Keratinocyte (primary cell): ENCODE measurements at regions not wholly inside any gene's neighbourhood (a gene's known extent, or its start where the extent isn't known, plus 50 kb on each side); places are given as distances from the start of the nearest gene placed in this dataset.

ENCODE experiments used
- DNase-seq: peaks from one replicate; pipeline ENCODE4 v3.0.0-alpha.2; 2011; ENCODE audit warnings: low read depth, missing footprints, low spot score
- FAIRE-seq: peaks from 2 replicates; lab custom pipeline; 2011; peaks lifted over from hg19 to GRCh38; lab: Jason Lieb, UNC
- H2AFZ ChIP-seq: 2 replicates; pipeline ENCODE4 v1.6.0; 2012; ENCODE audit warnings: low read length, control low read depth, inconsistent platforms; ENCODE audit not compliant: control insufficient read depth
- H3K27ac ChIP-seq: 2 replicates; pipeline ENCODE4 v1.5.1; 2011; ENCODE audit warnings: low read length; ENCODE audit not compliant: control insufficient read depth, insufficient read depth
- H3K27me3 ChIP-seq: 3 replicates; pipeline ENCODE4 v1.6.0; 2011; ENCODE audit warnings: low read length; ENCODE audit not compliant: control insufficient read depth, insufficient read depth; ENCODE audit errors: extremely low read depth
- H3K36me3 ChIP-seq, 2 experiments: 2 replicates in 1 of 2; 3 replicates in 1 of 2; pipeline ENCODE4 v1.5.1; 2011; ENCODE audit warnings: low read length in 2 of 2, mild to moderate bottlenecking in 1 of 2; ENCODE audit not compliant: control insufficient read depth in 2 of 2, insufficient read depth in 2 of 2; ENCODE audit errors: extremely low read depth in 1 of 2
- H3K4me1 ChIP-seq: 3 replicates; pipeline ENCODE4 v1.5.1; 2011; ENCODE audit warnings: low read length; ENCODE audit not compliant: control insufficient read depth, insufficient read depth; ENCODE audit errors: extremely low read depth
- H3K4me2 ChIP-seq: 3 replicates; pipeline ENCODE4 v1.6.0; 2011; ENCODE audit warnings: low read depth, low read length; ENCODE audit not compliant: control insufficient read depth, insufficient read depth; ENCODE audit errors: extremely low read depth
- H3K4me3 ChIP-seq, 3 experiments: fragments of 200-600 bp in 1 of 3; sonication (generic) in 1 of 3; 2 replicates in 2 of 3; 3 replicates in 1 of 3; pipeline ENCODE4 v1.5.1; 2011 to 2016; ENCODE audit warnings: low read length in 3 of 3, mild to moderate bottlenecking in 3 of 3, control low read depth in 2 of 3, inconsistent platforms in 1 of 3, low read depth in 1 of 3, mixed read lengths in 1 of 3, mixed run types in 1 of 3, moderate library complexity in 1 of 3; ENCODE audit not compliant: control insufficient read depth in 2 of 3, insufficient read depth in 2 of 3; ENCODE audit errors: extremely low read depth in 1 of 3
- H3K79me2 ChIP-seq: 2 replicates; pipeline ENCODE4 v1.6.0; 2012; ENCODE audit warnings: low read length; ENCODE audit not compliant: control insufficient read depth, insufficient read depth
- H3K9ac ChIP-seq: 3 replicates; pipeline ENCODE4 v1.6.0; 2011; ENCODE audit warnings: low read length; ENCODE audit not compliant: control insufficient read depth, insufficient read depth; ENCODE audit errors: extremely low read depth
- H3K9me1 ChIP-seq: 3 replicates; pipeline ENCODE4 v1.6.0; 2011; ENCODE audit warnings: low read length; ENCODE audit not compliant: control insufficient read depth, insufficient read depth; ENCODE audit errors: extremely low read depth
- H3K9me3 ChIP-seq: 2 replicates; pipeline ENCODE4 v1.5.1; 2012; ENCODE audit warnings: low read depth, low read length; ENCODE audit not compliant: control insufficient read depth
- H4K20me1 ChIP-seq: 3 replicates; pipeline ENCODE4 v1.6.0; 2011; ENCODE audit warnings: low read length; ENCODE audit not compliant: control insufficient read depth, insufficient read depth; ENCODE audit errors: extremely low read depth
- CTCF ChIP-seq, 3 experiments: IDR thresholded peaks in 1 of 3; conservative IDR thresholded peaks in 1 of 3; optimal IDR thresholded peaks in 1 of 3; 2 replicates in 2 of 3; 3 replicates in 1 of 3; pipeline versions ENCODE3 to v1.5.1; 2011; ENCODE audit warnings: low read length in 3 of 3, mild to moderate bottlenecking in 3 of 3, moderate library complexity in 2 of 3, control low read depth in 1 of 3, inconsistent platforms in 1 of 3; ENCODE audit not compliant: insufficient read depth in 2 of 3; ENCODE audit errors: extremely low read depth in 1 of 3
- EZH2 ChIP-seq: IDR thresholded peaks from one replicate; pipeline ENCODE4 v1.6.1; 2012; ENCODE audit warnings: inconsistent platforms, mild to moderate bottlenecking, low read length, moderate library complexity
- dilution Hi-C: fragments of 300-500 bp; cut with MboI; formaldehyde crosslinking; loops from one replicate; pipeline ENCODE4 v1.7.0; 2020; ENCODE audit warnings: low sequenced_read_pairs; ENCODE audit not compliant: extremely low pct_ligation_motif_present

- no peak for FAIRE-seq
- H3K9me3 ChIP-seq, result peaks cover 4% of the 10 kb centered on the region
- no peaks in the 10 kb centered on the region for H3K9me1 ChIP-seq
- H3K9ac ChIP-seq, result no peak overlapping the region
- dilution Hi-C loops, result no loop called here
- no peaks in the 10 kb centered on the region for H3K27me3 ChIP-seq
- H3K36me3 ChIP-seq, result no peaks in the 10 kb centered on the region
- TF ChIP-seq EZH2 (no peak), CTCF (optimal IDR thresholded peaks at IDR 0.05 in 1 of 3, IDR thresholded peaks at IDR 0.05 in 1 of 3, conservative IDR thresholded peaks at IDR 0.05 in 1 of 3; ENCODE audit: extremely low read depth in 1 of 3, insufficient read depth in 2 of 3, low read length in 3 of 3) (no peak)
- no peak overlapping the region for H3K27ac ChIP-seq
- H4K20me1 ChIP-seq, result no peaks in the 10 kb centered on the region
- peaks cover 14% of the 10 kb centered on the region for H3K4me1 ChIP-seq
- no peak overlapping the region for H3K4me2 ChIP-seq
- H3K4me3 ChIP-seq, result no peak overlapping the region
- no peak for DNase-seq
- H2AFZ ChIP-seq, result no peak overlapping the region
- no peaks in the 10 kb centered on the region for H3K79me2 ChIP-seq
Observed at GRCh38 chr4:38195911-38196310, 235.7 kb downstream of the PTTG2 start.

GRCh38 chr4:38202242-38202641, 242.0 kb downstream of the PTTG2 start:
- DNase-seq (no peak), FAIRE-seq (no peak)
- Histone ChIP-seq H2AFZ (no peak overlapping the region), H3K36me3 (no peaks in the 10 kb centered on the region), H3K4me1 (no peaks in the 10 kb centered on the region), H3K9me1 (no peaks in the 10 kb centered on the region), H3K4me2 (no peak overlapping the region), H3K4me3 (no peak overlapping the region), H3K9me3 (no peaks in the 10 kb centered on the region), H3K27ac (no peak overlapping the region), H3K27me3 (no peaks in the 10 kb centered on the region), H4K20me1 (no peaks in the 10 kb centered on the region), H3K9ac (no peak overlapping the region), H3K79me2 (no peaks in the 10 kb centered on the region)
- dilution Hi-C loops, result no loop called here
- TF ChIP-seq EZH2, result no peak
- TF ChIP-seq CTCF (optimal IDR thresholded peaks at IDR 0.05 in 1 of 3, IDR thresholded peaks at IDR 0.05 in 1 of 3, conservative IDR thresholded peaks at IDR 0.05 in 1 of 3; ENCODE audit: extremely low read depth in 1 of 3, insufficient read depth in 2 of 3, low read length in 3 of 3), result no peak
